ENCODE measurements at regions not wholly inside any gene's neighbourhood (a gene's known extent, or its start where the extent isn't known, plus 50 kb on each side); places are given as distances from the start of the nearest gene placed in this dataset.
"Not testable (repeated sequence)": the region's sequence is repeated elsewhere in the genome, so short reads cannot be mapped to it uniquely, and the experiment has no call there.

GRCh38 chr12:124676714-124677462 lies 109.5 kb upstream of the NCOR2 start:
- intact Hi-C loops (cut with DNase I) = no loop called here
- peak in 1 of 10 donors; percentile 49 for DNase-seq

GRCh38 chr12:124675881-124676713 lies 108.7 kb upstream of the NCOR2 start:
- intact Hi-C loops (cut with DNase I) = no loop called here
- peak in 4 of 10 donors; percentile 53 to 90 (median 73) for DNase-seq

GRCh38 chr12:124674937-124675336 lies 107.5 kb upstream of the NCOR2 start:
- intact Hi-C loops (cut with DNase I) = loop anchor here (5.0 kb wide), 1 partner anchor 158 kb away; no protein-coding TSS in a partner anchor
- DNase-seq = peak in 1 of 10 donors; percentile 12

- intact Hi-C loops (cut with DNase I) = loop anchor here (5.0 kb wide), 1 partner anchor 157 kb away; no protein-coding TSS in a partner anchor
- peak; percentile 74 to 98 (median 86) for DNase-seq
These were observed 106.6 kb upstream of the NCOR2 start for GRCh38 chr12:124673801-124674617.

GRCh38 chr12:124669271-124669721 lies 101.9 kb upstream of the NCOR2 start:
- peak in 1 of 10 donors; percentile 8 for DNase-seq

GRCh38 chr12:124668602-124669001 lies 101.2 kb upstream of the NCOR2 start:
- DNase-seq = peak in 1 of 10 donors; percentile 9
- intact Hi-C loops (cut with DNase I) = no loop called here

More at GRCh38 chr12:124669271-124669721, 101.9 kb upstream of the NCOR2 start:
- intact Hi-C loops (cut with DNase I) = not testable (repeated sequence)

GRCh38 chr12:124667506-124668326 lies 100.3 kb upstream of the NCOR2 start:
- intact Hi-C loops (cut with DNase I) = no loop called here
- DNase-seq = peak in 1 of 10 donors; percentile 70

- peak in 1 of 10 donors; percentile 30 for DNase-seq
- intact Hi-C loops (cut with DNase I) = no loop called here
These were observed 99.4 kb upstream of the NCOR2 start for GRCh38 chr12:124666722-124667259.

- DNase-seq = peak in 2 of 10 donors; percentile 2 to 35
- intact Hi-C loops (cut with DNase I) = no loop called here
These were observed 98.1 kb upstream of the NCOR2 start for GRCh38 chr12:124665511-124665910.

- peak in 2 of 10 donors; percentile 6 to 21 for DNase-seq
- intact Hi-C loops (cut with DNase I) = loop anchor here (5.0 kb wide), 1 partner anchor 83 kb away; no protein-coding TSS in a partner anchor
These were observed 97.1 kb upstream of the NCOR2 start for GRCh38 chr12:124664395-124665111.

GRCh38 chr12:124663771-124664366 lies 96.5 kb upstream of the NCOR2 start:
- DNase-seq = peak; percentile 60 to 97 (median 77)
- intact Hi-C loops (cut with DNase I) = loop anchor here (5.0 kb wide), 1 partner anchor 83 kb away; no protein-coding TSS in a partner anchor

- intact Hi-C loops (cut with DNase I) = loop anchor here (5.0 kb wide), 1 partner anchor 84 kb away; no protein-coding TSS in a partner anchor
- peak in 1 of 10 donors; percentile 18 for DNase-seq
These were observed 95.8 kb upstream of the NCOR2 start for GRCh38 chr12:124663206-124663605.

GRCh38 chr12:124661341-124661740 lies 93.9 kb upstream of the NCOR2 start:
- intact Hi-C loops (cut with DNase I) = loop anchor here (5.0 kb wide), 1 partner anchor 86 kb away; no protein-coding TSS in a partner anchor
- DNase-seq = peak in 3 of 10 donors; percentile 26 to 89 (median 35)

- DNase-seq = no peak
- intact Hi-C loops (cut with DNase I) = loop anchor here (5.0 kb wide), 1 partner anchor 86 kb away; no protein-coding TSS in a partner anchor
These were observed 93.4 kb upstream of the NCOR2 start for GRCh38 chr12:124660851-124661250.

- DNase-seq = peak in 1 of 10 donors; percentile 50
- intact Hi-C loops (cut with DNase I) = loop anchor here (5.0 kb wide), 1 partner anchor 103 kb away; no protein-coding TSS in a partner anchor
These were observed 91.5 kb upstream of the NCOR2 start for GRCh38 chr12:124658806-124659402.

GRCh38 chr12:124658302-124658701 lies 90.9 kb upstream of the NCOR2 start:
- intact Hi-C loops (cut with DNase I) = loop anchor here (5.0 kb wide), 1 partner anchor 104 kb away; no protein-coding TSS in a partner anchor
- DNase-seq = peak in 1 of 10 donors; percentile 5

- peak in 1 of 10 donors; percentile 16 for DNase-seq
- intact Hi-C loops (cut with DNase I) = loop anchor here (5.0 kb wide), 1 partner anchor 105 kb away; no protein-coding TSS in a partner anchor
These were observed 89.6 kb upstream of the NCOR2 start for GRCh38 chr12:124656947-124657434.
